NCI-H345 treated with DMSO at 0.1 percent for 48 hours (cell line): ENCODE measurements at regions not wholly inside any gene's neighbourhood (a gene's known extent, or its start where the extent isn't known, plus 50 kb on each side); places are given as distances from the start of the nearest gene placed in this dataset.

Source experiments
- DNase-seq: peaks from one replicate; lab custom pipeline; 2025; ENCODE audit not compliant: unreplicated experiment; lab: John Stamatoyannopoulos, UW

GRCh38 chr3:70805061-70805889 lies 492.8 kb upstream of the MDFIC2 start:
- DNase-seq, result no peak

- DNase-seq, result no peak
These were observed 491.5 kb upstream of the MDFIC2 start for GRCh38 chr3:70803891-70804290.

- no peak for DNase-seq
These were observed 490.9 kb upstream of the MDFIC2 start for GRCh38 chr3:70803319-70803718.

- no peak for DNase-seq
These were observed 488.5 kb upstream of the MDFIC2 start for GRCh38 chr3:70800951-70801350.

- no peak for DNase-seq
These were observed 477.4 kb upstream of the MDFIC2 start for GRCh38 chr3:70789878-70790277.

- DNase-seq, result no peak
These were observed 468.4 kb upstream of the MDFIC2 start for GRCh38 chr3:70780790-70781189.

- no peak for DNase-seq
These were observed 466.9 kb upstream of the MDFIC2 start for GRCh38 chr3:70779296-70779695.

- DNase-seq, result no peak
These were observed 463.6 kb upstream of the MDFIC2 start for GRCh38 chr3:70776081-70776480.

- no peak for DNase-seq
These were observed 462.8 kb upstream of the MDFIC2 start for GRCh38 chr3:70775257-70775656.

- no peak for DNase-seq
These were observed 462.2 kb upstream of the MDFIC2 start for GRCh38 chr3:70774641-70775040.

- no peak for DNase-seq
These were observed 459.1 kb upstream of the MDFIC2 start for GRCh38 chr3:70771426-70772147.

- DNase-seq, result no peak
These were observed 458.2 kb upstream of the MDFIC2 start for GRCh38 chr3:70770650-70771049.

- no peak for DNase-seq
These were observed 453.9 kb upstream of the MDFIC2 start for GRCh38 chr3:70766301-70766700.

- no peak for DNase-seq
These were observed 451.5 kb upstream of the MDFIC2 start for GRCh38 chr3:70763894-70764293.

- DNase-seq, result no peak
These were observed 445.2 kb upstream of the MDFIC2 start for GRCh38 chr3:70757658-70758057.

- no peak for DNase-seq
These were observed 443.1 kb upstream of the MDFIC2 start for GRCh38 chr3:70755526-70755925.

- DNase-seq, result no peak
These were observed 441.9 kb upstream of the MDFIC2 start for GRCh38 chr3:70754314-70754713.

- DNase-seq, result no peak
These were observed 441.1 kb upstream of the MDFIC2 start for GRCh38 chr3:70753572-70753971.

GRCh38 chr3:70752051-70752450 lies 439.6 kb upstream of the MDFIC2 start:
- DNase-seq, result no peak

- DNase-seq, result no peak
These were observed 436.7 kb upstream of the MDFIC2 start for GRCh38 chr3:70749122-70749521.

- DNase-seq, result no peak
These were observed 436.2 kb upstream of the MDFIC2 start for GRCh38 chr3:70748593-70748992.

- DNase-seq, result no peak
These were observed 435.4 kb upstream of the MDFIC2 start for GRCh38 chr3:70747847-70748246.
